NCI-H748 treated with DMSO at 0.1 percent for 48 hours (cell line): ENCODE measurements at regions not wholly inside any gene's neighbourhood (a gene's known extent, or its start where the extent isn't known, plus 50 kb on each side); places are given as distances from the start of the nearest gene placed in this dataset.

ENCODE experiments used
- DNase-seq: peaks from one replicate; lab custom pipeline; 2025; lab: John Stamatoyannopoulos, UW

DNA sequence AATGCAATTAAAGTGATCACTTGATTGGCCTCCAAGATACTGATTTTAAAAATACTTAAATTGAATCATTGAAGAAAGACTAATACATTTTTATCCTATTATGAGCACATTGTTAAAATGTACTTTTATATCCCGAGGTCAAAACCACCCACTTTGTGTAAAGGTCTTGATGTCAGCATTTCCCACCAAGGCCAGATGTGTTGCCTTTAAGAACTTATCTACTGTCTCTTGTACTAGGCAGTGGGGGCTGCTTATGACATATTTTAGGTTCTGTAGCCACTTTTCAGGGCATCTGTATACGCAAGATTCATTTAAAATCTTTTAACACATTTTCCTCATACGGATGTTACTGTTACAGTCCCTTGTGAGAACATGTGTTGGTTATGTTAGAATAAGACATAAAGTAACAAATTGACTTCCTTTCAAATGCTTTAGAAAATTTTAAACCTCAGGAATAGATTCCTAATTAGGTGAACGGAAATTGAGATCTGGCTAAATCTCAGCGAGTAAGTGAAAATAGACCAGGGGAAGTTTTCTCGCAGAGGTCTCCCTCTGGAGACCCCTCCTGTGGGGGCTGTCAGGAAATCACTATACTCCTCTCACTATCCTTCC is 456.2 kb downstream of the ADAMTS20 start:
- no peak for DNase-seq

DNA sequence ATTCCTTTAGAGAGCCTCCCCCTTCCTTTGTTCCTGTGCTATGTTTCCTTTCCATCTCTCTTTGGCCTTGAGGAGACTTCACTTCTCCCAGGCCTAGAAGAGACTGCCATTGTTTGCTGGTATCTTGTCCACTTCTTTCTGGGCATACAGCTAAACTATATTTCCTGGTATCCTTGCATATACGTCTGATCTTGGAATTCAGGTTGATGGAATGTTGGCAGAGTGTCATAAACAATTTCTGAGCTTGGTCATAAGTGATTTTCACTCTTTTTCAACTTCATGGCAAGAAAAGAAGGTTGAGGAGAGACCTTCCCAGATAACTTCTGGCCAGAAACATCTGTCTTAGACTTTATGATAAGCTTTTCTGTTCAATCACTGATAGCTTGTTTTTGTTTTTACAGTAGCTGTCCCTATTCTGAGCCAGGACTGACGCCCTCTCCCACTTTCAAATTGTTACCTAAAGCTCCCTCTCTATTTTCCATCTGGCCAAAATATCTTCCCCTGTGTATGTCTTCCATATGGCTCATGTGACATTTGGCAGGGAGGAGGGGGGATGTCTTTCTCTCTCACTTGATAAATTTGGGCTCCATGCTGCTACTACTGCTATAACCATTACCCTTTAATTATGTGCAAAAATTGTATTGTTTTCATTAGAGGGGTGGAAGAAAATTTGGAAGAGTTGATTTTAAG is 457.0 kb downstream of the ADAMTS20 start:
- DNase-seq: no peak

DNA sequence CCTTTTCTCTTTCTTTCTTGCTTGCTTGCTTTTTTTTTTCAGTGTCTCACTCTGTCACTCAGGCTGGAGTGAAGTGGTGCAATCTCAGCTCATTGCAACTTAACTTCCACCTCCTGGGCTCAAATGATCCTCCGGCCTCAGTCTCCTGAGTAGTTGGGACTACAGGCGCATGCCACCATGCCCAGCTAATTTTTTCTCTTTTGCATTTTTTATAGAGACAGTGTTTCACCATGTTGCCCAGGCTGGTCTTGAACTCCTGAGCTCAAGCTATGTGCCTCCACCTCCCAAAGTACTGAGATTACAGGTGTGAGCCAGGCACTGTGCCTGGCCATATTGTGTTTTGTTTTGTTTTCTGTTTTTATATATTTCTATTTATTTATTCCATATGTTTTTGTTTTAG is 461.0 kb downstream of the ADAMTS20 start:
- DNase-seq: no peak

DNA sequence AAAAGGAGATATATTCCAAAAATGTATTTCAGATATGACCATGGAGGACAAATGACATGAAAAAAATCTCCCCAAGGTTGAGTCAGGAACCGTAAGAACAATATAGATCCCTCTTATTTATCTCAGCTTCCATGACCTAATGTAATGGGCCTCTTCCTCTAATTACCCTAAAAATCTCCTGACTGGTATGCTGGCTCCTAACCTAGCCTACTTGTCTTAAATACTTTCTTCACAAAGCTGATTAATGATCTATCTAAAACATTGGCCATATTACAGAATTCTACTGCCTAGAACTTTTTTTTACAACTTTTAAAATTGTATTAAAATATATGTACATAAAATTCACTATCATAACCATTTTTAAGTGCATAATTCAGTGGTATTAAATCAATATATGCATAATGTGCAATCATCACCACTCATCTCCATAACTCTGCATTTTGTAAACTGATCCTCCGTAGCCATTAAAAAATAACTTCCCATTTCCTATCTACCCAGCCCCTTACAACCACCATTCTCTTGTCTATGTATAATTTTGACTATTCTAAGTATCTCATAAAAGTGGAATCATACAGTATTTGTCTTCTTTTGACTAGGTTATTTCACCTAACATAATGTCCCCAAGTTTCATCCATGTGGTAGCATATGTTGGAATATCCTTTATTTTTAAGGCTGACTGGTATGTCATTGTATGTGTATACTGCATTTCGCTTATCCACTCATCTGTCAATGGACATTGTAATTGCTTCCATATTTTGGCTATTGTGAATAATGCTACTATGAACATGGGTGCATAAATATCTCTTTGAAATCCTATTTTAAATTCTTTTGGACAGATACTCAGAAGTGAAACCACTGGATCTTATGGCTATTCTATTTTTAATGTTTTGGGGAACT is 464.6 kb downstream of the ADAMTS20 start:
- DNase-seq: no peak

DNA sequence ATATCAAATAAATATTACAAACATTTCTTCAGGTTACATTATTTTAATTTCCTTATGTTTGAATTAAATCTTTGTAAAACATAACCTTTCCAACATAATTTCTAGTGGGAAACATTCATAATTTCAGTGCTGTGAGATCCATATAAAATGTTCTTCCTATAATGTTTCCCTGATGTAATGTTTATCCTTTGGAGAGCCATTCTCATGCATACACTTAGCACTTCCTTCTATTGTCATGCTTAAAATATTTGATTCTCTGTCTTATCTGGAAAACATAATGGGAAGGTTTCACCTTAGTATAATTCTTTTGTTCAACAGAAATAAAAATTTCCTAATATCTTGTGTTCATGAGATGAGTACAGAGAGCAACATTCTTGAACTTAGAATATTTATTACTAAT is 472.5 kb downstream of the ADAMTS20 start:
- DNase-seq: no peak

DNA sequence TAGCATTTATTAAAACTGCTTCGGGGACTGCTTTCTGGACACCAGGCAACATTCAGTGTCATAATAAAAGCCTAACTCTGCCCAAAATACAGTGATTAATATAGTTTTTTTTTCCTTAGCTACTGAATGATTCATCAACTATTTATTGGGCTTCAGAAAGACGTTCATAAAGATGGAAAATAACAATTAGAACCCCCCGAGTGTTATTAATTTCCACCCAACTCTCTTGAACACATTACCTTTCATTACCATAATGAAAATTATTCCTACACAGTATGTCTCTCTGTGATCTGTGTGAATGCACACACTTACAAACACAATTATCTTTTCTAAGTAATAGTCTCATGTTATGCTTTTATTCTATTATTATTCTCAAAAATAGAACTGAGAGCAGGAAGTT is 473.0 kb downstream of the ADAMTS20 start:
- no peak for DNase-seq

DNA sequence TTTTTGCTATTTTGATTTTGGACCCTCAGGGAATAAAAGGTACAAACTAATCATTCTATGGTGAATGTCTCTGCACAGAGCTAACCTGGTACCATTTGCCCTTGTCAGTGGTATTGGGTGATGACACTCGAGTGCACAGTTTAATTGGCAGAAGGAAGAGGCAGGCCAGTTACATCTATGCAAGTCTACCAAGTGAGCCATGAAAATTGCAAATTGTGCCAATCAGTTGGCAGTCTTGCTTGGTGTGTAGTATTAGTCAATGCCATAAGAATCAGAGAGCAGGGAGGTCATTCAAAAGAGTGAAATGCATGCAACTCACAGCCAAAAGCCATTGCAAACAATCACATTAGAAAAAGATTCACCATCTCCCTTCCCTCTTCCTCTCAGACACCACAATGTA is 479.6 kb downstream of the ADAMTS20 start:
- no peak for DNase-seq

DNA sequence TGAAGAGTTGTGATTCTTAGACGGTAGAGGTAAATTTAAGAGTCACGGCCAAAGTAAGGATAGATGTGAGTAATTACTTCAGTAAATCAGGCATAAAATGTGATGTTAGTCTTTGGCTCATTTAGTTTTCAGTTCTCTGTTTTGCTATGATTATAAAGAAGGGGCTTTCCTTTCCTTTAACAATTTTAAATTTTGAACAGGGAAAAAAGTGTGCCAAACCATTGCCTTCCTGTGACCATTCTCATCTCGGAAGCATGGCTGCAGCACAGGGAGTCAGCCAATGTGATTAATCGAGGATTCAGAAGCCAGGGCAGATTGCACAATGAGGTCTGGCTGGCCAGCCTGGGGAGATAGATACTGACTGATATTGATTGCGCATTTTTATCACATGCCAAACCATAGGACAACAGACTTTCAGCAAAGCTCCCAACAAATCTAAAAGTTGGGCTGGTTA is 480.2 kb upstream of the PRICKLE1 start:
- DNase-seq: no peak

DNA sequence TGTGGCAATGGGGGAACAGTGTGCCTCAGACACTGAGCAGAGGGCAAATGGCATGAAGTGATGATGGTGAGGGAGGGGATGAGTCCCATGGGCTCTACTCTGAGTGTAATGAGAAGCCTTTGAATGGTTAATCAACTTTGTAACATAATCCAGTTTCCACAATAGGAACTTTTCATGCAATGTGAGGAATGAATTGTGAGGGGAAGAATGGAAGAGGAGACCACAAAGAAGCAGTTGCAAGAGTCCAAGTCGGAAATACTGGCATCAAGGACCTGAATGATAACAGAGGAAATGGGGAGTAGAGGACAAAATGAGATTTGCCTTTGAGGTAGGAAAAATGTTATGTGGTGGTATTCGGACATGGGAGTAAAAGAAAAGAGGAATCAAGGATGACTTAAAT is 476.9 kb upstream of the PRICKLE1 start:
- no peak for DNase-seq

DNA sequence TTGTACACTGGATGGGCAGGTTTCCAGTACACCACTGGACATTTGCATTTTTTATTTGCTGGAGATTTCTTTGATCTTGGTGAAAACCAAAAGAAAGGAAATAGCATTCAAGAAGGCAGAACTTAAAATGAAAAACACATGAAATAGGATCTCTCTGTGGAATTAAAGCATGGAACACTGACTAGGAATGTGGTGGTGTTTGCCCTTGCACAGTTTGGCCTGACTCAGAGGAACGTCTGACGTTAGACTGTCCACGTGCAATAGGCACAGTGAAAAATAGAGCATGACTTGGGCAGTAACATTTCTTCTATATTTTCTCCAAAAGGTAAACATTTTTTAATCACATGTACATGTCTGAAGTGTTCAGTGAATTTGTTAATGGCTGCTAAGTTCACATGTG is 474.1 kb upstream of the PRICKLE1 start:
- no peak for DNase-seq

DNA sequence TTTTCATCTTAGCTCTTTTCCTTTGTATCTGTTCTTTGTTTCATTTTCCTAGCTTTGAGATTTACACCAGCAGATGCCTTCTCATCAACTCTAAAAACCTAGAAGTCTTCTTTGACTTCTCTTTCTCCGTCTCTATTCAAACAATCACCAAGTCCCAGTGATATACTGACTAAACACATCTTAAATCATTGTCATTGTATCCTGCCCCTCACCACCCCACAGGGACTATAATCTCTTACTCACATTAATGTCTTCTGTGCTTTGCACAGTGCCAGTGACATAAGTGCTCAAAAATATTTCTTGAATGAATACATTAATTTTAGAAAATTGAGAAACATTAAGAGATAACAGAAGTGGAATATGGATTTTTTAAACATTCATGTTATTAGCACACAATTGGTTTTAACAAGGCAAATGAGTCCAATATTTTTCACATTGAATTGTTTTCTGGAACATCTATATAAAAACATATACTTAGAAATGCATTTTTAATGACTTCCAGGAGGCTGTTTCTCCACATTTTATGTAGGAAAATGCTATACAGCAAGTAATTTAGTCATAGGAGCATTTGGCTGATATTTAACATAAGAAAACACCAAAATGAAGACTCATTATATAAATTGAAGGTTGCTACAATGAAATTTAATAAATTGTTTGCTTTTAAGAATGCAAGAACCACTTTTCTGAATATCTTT is 472.8 kb upstream of the PRICKLE1 start:
- DNase-seq: no peak

DNA sequence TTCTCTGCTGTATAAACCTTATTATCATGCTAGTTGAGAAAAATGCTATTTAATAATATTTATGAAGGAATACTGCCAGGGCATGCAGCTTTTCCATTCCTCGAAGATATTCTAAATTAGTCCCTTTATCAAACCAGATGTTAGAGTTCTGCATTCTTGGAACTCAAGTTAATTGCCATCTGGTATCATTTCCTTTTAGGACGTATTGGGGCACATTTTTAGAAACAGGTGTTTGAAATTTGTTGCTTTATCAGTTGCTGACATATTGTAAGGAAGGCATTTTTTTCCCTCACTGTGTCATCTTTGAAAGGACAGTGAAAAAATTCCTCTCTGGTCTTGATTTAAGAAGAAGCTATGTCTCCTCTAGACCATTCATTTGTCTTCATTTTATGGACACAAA is 471.2 kb upstream of the PRICKLE1 start:
- no peak for DNase-seq

DNA sequence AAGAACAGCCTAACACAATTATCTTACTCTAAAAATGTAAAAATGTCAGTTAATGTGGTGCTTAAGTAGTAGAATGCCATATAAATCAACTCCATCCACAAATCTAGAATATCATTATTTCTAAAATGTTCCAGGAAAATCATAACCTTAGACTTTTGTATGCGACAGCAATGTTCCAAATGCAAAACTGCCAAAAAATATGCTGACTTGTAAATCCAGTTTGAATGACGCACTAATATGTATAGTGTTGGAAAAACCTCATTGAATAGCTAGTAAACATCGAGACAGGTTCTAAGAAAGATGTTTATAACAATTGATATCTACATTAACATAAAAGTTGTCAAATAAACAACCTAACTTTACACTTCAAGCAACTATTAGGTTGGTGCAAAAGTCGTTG is 469.1 kb upstream of the PRICKLE1 start:
- no peak for DNase-seq

DNA sequence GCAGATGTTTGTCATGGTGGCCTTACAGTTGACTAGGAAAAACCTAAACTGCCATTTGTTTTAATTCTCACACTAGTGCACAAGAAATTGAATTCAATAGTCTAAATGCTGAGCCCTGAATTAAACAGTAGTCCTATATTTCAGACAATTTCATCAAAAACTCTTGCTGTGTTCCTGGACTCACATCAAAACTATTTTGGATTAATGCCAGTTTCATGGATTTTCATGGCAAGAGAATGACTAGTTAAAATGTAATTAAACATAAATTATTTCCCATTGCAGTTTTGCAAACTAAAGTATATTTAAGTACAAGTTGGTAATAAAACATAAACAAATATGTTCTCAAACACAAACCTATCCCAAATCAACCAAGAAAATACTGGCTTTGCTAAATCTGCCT is 468.0 kb upstream of the PRICKLE1 start:
- DNase-seq: no peak

DNA sequence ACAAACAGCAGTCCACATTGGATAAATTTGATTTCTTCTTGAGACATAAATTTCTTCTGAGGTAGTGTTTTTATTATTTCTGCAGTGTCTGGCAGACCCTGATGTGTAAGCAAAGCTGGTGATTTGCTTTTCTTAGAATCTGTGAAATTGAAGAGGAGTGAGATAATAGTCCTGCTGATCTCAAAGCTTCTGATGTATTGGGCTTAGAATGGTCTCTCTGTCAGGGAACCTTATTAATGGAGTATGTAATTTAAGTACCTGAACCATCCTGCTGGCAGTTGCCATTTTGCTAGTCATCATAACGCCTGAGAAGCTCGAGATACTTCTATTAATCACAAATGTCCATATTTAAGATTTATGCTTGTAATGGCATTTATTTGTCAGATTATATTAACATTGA is 464.5 kb upstream of the PRICKLE1 start:
- DNase-seq: peak; percentile 11

DNA sequence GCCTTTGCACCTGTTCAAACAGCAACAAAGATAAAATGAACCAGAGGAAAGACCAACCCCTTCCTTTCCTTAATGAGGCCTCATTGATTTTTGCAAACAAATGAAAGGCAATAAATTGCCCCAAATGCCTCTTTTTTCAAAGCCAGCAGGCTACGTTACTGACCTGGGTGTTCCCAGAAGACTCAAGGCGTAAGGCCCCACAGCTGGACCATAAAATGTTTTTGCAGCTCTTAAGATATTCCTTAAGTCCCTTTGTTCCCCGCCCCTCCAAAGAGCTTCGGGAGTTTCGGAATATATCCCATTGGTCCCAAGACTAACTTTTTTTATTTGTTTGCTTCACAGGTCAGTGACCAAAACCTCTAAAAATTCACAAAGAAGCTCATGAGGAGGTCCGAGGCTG is 462.9 kb upstream of the PRICKLE1 start:
- peak; percentile 86 for DNase-seq

DNA sequence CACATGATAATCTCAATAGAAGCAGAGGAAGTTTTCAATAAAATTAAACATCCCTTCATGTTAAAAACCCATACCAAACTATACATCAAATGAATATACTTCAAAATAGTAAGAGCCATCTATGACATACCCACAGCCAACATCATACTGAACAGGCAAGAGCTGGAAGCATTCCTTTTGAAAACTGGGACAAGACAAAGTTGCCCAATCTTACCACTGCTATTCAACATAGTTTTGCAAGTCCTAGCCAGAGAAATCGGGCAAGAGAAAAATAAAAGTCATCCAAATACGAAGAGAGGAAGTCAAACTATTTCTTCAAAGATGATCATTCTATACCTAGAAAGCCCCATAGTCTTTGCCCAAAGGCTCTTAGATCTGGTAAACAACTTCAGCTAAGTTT is 454.7 kb upstream of the PRICKLE1 start:
- DNase-seq: no peak

DNA sequence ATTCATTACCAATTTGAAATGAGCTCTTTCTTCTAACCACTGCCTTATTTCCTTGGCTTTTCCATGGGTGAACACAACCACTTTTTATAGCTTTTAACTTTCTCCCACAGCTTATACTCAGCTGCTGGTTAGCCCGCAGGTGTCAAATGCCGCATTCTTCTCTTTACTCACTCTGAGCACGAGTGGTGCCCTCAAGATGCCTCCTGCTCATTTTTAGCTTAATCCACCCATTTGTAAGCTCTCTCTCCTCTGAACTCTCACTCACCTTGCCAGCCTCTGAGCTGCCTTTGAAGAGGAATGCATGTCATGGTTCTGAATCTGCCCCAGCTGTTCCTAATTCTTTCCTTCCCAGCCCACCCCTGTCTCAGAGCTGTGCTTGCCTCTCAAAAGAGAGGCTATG is 449.4 kb upstream of the PRICKLE1 start:
- DNase-seq: no peak

DNA sequence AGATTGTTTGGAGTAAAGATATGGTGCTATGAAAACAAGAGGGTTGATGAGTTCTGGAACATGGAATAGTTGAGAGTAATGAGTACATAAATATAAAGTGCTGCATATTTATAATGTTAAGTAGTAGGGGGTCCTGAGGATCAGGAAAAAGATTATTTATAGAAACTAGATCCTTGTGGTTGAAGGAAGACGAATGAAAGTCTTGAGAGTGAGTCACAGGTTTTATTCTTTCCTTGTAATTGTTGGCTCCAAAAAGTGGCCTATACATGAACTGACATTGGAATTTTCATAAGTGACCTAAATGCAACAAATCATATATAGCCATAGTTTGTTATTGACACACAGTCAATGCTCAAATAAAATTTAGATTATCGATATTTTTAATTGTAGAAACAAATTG is 440.4 kb upstream of the PRICKLE1 start:
- DNase-seq: no peak

DNA sequence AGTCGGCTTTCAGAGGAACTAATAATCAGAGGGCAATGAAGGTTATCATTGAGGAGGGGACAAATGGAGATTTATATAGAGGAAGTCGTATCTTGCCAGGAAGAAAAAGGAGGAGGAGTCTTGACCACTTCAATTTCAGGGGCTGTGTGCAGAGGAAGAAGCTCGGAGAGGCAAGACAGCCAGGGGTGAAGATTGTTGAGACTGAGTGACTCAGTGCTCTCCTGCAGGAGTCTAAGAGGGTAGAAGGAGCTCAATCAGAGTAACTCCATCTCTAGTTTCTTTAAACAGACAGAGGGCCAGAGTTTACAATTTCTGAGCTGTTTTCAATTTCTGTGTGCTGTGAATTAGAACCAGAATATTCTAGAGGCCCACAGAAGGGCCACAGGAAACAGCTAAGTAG is 439.3 kb upstream of the PRICKLE1 start:
- DNase-seq: no peak

DNA sequence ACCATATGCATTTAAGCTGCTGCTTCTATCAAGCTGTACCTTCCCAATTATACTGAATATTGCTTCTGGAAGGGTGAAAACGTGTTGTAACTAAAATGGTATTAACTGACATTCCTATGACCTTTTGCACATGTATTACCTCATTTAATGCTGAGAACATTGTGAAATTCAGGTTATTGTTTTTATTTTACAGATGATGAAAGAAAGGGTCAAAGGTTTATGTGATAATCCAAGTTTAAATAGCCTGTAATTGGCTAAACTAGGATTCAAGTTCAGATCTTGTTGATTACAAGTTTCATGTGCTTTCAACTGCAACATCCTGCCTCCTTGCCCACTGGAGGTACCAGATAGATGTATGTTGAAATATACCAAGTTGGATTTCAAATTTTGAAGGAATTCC is 433.3 kb upstream of the PRICKLE1 start:
- no peak for DNase-seq

DNA sequence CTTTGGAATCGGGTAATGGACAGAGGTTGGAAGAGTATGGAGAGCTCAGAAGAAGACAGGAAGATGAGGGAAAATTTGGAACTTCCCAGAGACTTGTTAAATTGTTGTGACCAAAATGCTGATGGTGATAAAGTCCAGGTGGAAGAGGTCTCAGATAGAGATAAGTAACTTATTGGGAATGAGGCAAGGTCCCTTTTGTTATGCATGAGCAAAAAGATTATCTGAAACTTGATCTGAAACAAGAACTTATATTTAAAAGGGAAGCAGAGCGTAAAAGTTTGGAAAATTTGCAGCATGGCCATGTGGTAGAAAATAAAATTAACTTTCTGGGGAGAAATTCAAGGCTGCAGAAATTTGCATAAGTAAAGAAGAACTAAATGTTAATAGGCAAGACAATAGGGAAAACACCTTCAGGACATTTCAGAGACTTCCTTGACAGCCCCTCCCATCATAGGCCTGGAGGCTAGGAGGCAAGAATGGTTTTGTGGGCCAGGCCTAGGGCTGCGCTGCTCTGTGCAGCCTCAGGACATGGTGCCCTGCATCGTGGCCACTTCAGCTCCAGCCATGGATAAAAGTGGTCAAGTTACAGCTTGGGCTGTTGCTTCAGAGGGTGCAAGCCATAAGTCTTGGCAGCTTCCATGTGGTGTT is 425.7 kb upstream of the PRICKLE1 start:
- DNase-seq: no peak
